Esophagus mucosa (tissue), 1 donor: ENCODE measurements at regions not wholly inside any gene's neighbourhood (a gene's known extent, or its start where the extent isn't known, plus 50 kb on each side); places are given as distances from the start of the nearest gene placed in this dataset.
"Not testable (repeated sequence)": the region's sequence is repeated elsewhere in the genome, so short reads cannot be mapped to it uniquely, and the experiment has no call there.

Experiments used
- ATAC-seq: fragments of 200-7000 bp; cut with Tn5 transposase; one replicate; pipeline ENCODE4 v1.9.1; 2020
- donor health status: DM: yes; HTN: yes; CAD: no.

- no peak for ATAC-seq
Measured at GRCh38 chr4:158958489-158959270, 144.2 kb upstream of the RAPGEF2 start.

- no peak for ATAC-seq
Measured at GRCh38 chr4:158962393-158962792, 140.5 kb upstream of the RAPGEF2 start.

- not testable (repeated sequence) for ATAC-seq
Measured at GRCh38 chr4:158963282-158963681, 139.6 kb upstream of the RAPGEF2 start.

GRCh38 chr4:158964114-158964727 lies 138.7 kb upstream of the RAPGEF2 start:
- ATAC-seq = no peak

- ATAC-seq = no peak
Measured at GRCh38 chr4:158964728-158965124, 138.2 kb upstream of the RAPGEF2 start.

GRCh38 chr4:158965226-158965625 lies 137.7 kb upstream of the RAPGEF2 start:
- no peak for ATAC-seq

- ATAC-seq = no peak
Measured at GRCh38 chr4:158966091-158966490, 136.8 kb upstream of the RAPGEF2 start.

GRCh38 chr4:158968961-158969360 lies 133.9 kb upstream of the RAPGEF2 start:
- no peak for ATAC-seq

- ATAC-seq = no peak
Measured at GRCh38 chr4:158970812-158971211, 132.1 kb upstream of the RAPGEF2 start.

- ATAC-seq = not testable (repeated sequence)
Measured at GRCh38 chr4:158974438-158974837, 128.4 kb upstream of the RAPGEF2 start.

GRCh38 chr4:158980711-158981110 lies 122.2 kb upstream of the RAPGEF2 start:
- ATAC-seq = not testable (repeated sequence)

- ATAC-seq = no peak
Measured at GRCh38 chr4:158991534-158992155, 111.2 kb upstream of the RAPGEF2 start.

GRCh38 chr4:158993891-158994290 lies 109.0 kb upstream of the RAPGEF2 start:
- ATAC-seq = no peak

- no peak for ATAC-seq
Measured at GRCh38 chr4:158995040-158995439, 107.8 kb upstream of the RAPGEF2 start.

- ATAC-seq = no peak
Measured at GRCh38 chr4:158995965-158996364, 106.9 kb upstream of the RAPGEF2 start.

- ATAC-seq = peak; percentile 92
Measured at GRCh38 chr4:158996669-158997074, 106.2 kb upstream of the RAPGEF2 start.

GRCh38 chr4:158997660-158998349 lies 105.1 kb upstream of the RAPGEF2 start:
- ATAC-seq = no peak

- peak; percentile 45 for ATAC-seq
Measured at GRCh38 chr4:158998624-158999023, 104.3 kb upstream of the RAPGEF2 start.

GRCh38 chr4:158999166-158999682 lies 103.7 kb upstream of the RAPGEF2 start:
- no peak for ATAC-seq

GRCh38 chr4:158999849-159000248 lies 103.0 kb upstream of the RAPGEF2 start:
- no peak for ATAC-seq

GRCh38 chr4:159002950-159003349 lies 99.9 kb upstream of the RAPGEF2 start:
- ATAC-seq = no peak

GRCh38 chr4:159003420-159004253 lies 99.2 kb upstream of the RAPGEF2 start:
- no peak for ATAC-seq
